Activated naive CD4-positive, alpha-beta T cell treated with anti-CD3 and anti-CD28 coated beads, Interleukin-2, amount 50 U/mL, for 24 hours (primary cell): ENCODE measurements at regions not wholly inside any gene's neighbourhood (a gene's known extent, or its start where the extent isn't known, plus 50 kb on each side); places are given as distances from the start of the nearest gene placed in this dataset.

Experiments
- H3K27ac Mint-ChIP-seq: one replicate; pipeline ENCODE4 v1.8.0; 2021; ENCODE audit warnings: mild to moderate bottlenecking, mixed read lengths
- H3K27me3 Mint-ChIP-seq: one replicate; pipeline ENCODE4 v1.8.0; 2021; ENCODE audit warnings: mixed read lengths
- H3K36me3 Mint-ChIP-seq: one replicate; pipeline ENCODE4 v1.8.0; 2021; ENCODE audit warnings: mixed read lengths
- H3K4me1 Mint-ChIP-seq: one replicate; pipeline ENCODE4 v1.8.0; 2021; ENCODE audit warnings: mixed read lengths
- H3K4me3 Mint-ChIP-seq: one replicate; pipeline ENCODE4 v1.8.0; 2021; ENCODE audit warnings: mild to moderate bottlenecking, mixed read lengths
- H3K9me3 Mint-ChIP-seq: one replicate; pipeline ENCODE4 v1.8.0; 2021; ENCODE audit warnings: mixed read lengths

DNA sequence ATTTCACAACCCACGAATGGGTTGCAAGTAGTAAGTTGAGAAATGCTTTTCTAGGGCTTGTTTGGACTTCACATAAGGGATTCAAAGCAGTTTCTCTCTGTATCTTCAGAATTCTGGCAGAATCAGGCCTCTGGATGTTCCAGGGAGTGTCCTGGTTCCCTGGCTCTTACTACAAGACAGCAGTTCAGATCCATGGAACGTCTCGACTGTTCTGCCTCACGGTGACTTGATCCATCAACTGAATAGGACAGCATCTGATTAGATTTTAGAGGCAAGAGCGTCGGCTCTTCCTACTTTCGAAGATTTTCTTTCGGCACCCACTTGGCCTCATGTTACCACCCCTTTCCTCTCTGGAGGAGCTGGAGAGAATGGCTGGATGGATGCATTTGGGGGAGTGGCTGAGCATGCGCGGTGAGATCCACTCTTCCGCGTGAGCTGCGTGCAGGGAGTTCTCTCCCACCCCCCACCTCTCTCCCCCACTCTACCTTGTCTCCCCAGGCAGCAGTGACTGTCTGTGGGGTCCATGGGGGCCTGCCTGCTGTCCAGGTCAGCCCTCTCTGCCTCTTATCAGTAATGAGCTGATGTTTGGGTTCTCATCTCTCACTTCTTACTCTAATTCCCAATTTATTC lies 132.5 kb downstream of the VAPA start:
- no peak overlapping the region for H3K4me3 Mint-ChIP-seq
- H3K36me3 Mint-ChIP-seq: peaks cover 3% of the 10 kb centered on the region
- H3K4me1 Mint-ChIP-seq: no peaks in the 10 kb centered on the region
- peaks cover 5% of the 10 kb centered on the region for H3K9me3 Mint-ChIP-seq
- H3K27ac Mint-ChIP-seq: no peak overlapping the region
- H3K27me3 Mint-ChIP-seq: peaks cover 1% of the 10 kb centered on the region

DNA sequence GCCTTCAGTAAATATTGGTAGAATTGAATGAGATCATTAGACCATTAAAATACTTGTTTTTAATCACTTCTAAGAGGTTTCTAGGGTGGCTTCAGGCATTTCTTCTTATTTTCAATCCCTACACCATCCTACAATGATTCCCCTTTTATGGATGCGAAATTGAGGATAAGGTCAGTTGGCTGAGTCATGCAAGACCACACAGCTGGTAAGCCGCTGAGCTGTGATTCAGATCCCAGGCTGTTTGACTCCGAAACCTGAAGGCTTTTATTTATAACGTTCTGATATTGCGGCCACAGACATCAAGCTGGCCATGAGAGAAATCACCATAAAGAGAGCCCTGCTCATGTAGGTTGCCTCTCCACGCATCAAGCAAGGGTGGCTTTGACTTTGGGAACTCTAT lies 133.4 kb downstream of the VAPA start:
- Mint-ChIP-seq H3K27me3 (peaks cover 1% of the 10 kb centered on the region), H3K27ac (no peak overlapping the region), H3K4me3 (no peak overlapping the region), H3K9me3 (peaks cover 5% of the 10 kb centered on the region), H3K36me3 (no peaks in the 10 kb centered on the region), H3K4me1 (no peaks in the 10 kb centered on the region)

DNA sequence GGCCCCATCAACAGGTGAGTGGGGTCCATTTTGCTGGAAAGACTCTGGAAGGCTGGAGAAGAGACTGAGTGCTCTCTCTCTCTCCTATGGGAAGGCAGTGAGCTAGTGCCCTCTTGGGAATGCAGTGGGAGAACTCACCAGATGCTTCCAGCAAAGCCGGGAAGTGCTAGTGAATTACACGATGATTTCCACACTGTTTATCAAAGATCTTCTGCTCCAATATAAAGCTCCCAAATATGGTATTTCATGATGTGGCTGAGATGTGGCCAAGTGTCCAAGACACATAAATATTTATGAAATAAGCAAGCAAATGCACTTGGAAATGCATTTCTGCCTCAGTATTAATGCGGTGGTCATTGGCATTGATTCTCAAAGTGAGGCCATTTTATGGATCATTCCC lies 135.9 kb downstream of the VAPA start:
- H3K27ac Mint-ChIP-seq: no peak overlapping the region
- no peaks in the 10 kb centered on the region for H3K36me3 Mint-ChIP-seq
- H3K9me3 Mint-ChIP-seq: no peaks in the 10 kb centered on the region
- peaks cover 1% of the 10 kb centered on the region for H3K27me3 Mint-ChIP-seq
- no peaks in the 10 kb centered on the region for H3K4me1 Mint-ChIP-seq
- no peak overlapping the region for H3K4me3 Mint-ChIP-seq

DNA sequence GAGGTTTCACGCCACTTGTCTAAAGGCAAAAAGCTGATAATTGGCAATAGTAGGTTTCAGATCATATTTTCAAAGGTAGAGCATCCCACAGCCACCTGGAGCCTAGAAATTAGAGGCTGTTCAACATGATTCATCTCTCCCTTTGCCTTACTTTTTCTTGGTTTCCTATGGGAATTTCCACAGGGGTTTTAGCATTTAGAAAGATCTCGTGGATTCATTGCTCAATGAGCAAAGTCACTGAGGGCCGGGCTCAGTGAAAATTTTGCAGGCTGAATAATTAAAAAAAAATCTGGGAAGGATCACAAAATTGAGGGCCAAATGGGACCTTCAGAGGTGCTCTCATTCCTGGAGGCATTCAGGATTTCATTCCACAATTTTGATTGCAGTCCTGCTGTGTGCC lies 137.1 kb downstream of the VAPA start:
- Mint-ChIP-seq H3K4me3 (no peak overlapping the region), H3K9me3 (no peaks in the 10 kb centered on the region), H3K36me3 (no peaks in the 10 kb centered on the region), H3K27ac (no peak overlapping the region), H3K27me3 (peaks cover 1% of the 10 kb centered on the region), H3K4me1 (no peaks in the 10 kb centered on the region)

DNA sequence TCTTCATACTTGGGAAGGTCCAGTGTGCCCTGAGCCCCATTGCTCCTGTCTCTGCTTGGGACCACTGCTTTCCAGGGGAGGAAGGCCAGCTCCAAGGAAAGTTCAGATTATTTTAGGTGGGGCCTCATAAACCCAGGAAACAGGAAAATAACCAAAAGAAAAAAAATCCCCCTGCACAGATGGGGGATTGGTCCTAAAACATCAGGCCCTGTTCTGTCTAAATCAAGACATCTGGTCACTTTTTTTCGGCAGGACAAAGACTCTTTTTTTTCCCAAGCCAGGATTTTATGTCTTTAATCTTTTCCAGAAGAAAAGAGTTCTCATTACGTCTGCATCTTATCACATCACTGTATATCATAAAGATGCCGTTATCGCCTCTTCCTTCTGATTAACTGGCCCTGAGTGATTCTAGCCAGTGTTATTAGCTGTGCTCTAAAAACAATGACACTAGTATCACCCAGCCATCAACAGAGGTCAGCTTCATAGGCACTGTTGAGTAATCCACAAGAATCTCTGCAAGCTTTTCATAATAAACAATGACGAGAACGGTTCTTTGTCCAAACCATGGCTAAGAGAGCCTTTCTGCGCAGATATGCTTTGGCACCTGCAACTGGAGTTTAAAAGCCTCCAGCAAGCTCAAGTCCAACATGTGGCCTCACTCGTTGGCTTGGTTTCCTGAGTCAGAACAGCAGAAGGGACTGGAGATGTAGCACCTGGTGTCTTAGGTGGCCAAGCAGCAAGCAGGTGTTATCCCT lies 138.2 kb downstream of the VAPA start:
- Mint-ChIP-seq H3K9me3 (no peaks in the 10 kb centered on the region), H3K36me3 (no peaks in the 10 kb centered on the region), H3K27me3 (peaks cover 1% of the 10 kb centered on the region), H3K4me1 (no peaks in the 10 kb centered on the region), H3K27ac (no peak overlapping the region), H3K4me3 (no peak overlapping the region)

DNA sequence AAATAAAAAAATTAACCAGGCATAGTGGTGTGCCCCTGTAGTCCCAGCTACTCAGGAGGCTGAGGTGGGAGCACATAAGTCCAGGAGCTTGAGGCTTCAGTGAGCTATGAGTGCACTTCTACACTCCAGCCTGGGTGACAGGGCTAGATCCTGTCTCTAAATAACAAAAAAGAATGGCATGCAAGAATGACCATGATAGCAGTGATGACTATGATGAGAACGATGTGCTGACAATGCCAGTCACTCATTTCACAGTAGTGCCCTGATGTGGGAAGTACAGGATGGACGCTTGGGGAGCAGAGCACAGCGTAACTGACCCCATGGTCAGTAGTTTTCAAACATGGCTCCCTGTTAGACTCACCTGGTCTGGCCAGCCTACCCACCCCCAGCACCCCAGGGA lies 139.1 kb downstream of the VAPA start:
- H3K4me3 Mint-ChIP-seq: no peak overlapping the region
- H3K9me3 Mint-ChIP-seq: no peaks in the 10 kb centered on the region
- H3K36me3 Mint-ChIP-seq: no peaks in the 10 kb centered on the region
- H3K27me3 Mint-ChIP-seq: peaks cover 1% of the 10 kb centered on the region
- no peak overlapping the region for H3K27ac Mint-ChIP-seq
- no peaks in the 10 kb centered on the region for H3K4me1 Mint-ChIP-seq

DNA sequence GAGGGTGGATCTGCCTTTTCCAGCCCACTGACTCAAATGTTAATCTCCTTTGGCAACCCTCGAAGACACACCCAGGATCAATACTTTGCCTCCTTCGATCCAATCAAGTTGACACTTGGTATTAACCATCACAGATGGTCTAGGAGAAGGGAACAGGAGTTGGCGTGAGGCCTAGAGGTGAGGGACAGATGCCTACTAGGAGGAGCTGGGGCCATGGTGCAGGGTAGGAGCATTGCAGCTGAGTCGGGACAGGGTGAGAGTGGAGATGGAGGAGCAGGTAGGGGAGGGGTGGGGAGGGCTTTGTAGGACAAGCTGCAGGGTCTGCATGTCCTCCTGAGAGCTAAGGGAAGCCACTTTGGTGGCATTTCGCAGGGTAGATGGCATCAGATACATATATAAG lies 140.0 kb downstream of the VAPA start:
- H3K4me1 Mint-ChIP-seq: no peaks in the 10 kb centered on the region
- no peak overlapping the region for H3K4me3 Mint-ChIP-seq
- peaks cover 1% of the 10 kb centered on the region for H3K27me3 Mint-ChIP-seq
- no peak overlapping the region for H3K27ac Mint-ChIP-seq
- no peaks in the 10 kb centered on the region for H3K9me3 Mint-ChIP-seq
- H3K36me3 Mint-ChIP-seq: no peaks in the 10 kb centered on the region

DNA sequence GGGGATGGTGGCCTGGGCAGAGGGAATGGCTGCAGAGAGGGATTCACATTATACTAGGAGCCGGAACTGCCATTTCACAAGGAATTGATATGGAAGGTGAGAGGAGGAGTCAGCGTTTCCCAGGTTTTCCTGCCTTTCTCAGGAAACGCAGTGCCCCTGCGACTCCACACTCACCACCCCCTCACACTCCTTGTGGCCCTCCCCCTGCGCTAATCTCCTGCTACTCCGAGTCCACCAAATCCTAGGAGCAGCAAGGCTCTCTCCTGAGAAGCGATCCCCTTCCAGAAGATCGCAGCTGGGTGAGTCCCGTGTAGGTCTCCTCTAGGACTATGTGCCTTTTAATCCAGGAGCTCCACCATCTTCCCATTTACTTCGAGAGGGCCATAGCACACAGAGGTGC lies 140.6 kb downstream of the VAPA start:
- Mint-ChIP-seq H3K4me3 (no peak overlapping the region), H3K27me3 (no peaks in the 10 kb centered on the region), H3K4me1 (no peaks in the 10 kb centered on the region), H3K27ac (no peak overlapping the region), H3K9me3 (no peaks in the 10 kb centered on the region), H3K36me3 (no peaks in the 10 kb centered on the region)

DNA sequence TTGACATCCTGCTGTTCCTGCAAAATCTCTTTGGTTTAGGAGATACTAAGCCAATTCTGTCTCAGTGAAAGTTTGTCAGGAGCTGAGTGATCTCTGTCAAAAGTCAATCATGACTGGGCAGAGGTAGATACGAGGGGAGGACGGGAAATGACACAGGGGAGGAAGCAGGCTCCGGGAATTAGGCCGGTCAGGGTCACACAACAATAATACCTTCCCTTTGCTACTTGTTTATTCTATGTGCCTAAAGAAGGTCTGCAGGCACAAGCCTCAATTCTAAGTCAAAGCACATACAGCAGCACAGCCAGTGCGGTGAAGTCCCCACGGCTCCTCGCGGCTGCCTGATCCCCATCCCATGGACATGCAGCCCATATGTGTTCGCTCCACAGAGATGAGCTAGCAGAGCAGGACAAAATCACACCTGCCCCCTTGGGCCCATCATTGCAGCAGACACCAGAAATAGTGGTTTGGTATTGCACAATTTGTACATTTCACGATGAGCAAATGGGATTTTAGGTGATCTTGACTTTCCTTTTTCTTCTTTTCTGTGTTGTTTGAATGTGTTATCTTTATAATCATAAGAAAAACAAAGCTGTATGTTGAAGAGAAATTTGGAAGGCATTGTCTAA lies 141.4 kb downstream of the VAPA start:
- Mint-ChIP-seq H3K9me3 (no peaks in the 10 kb centered on the region), H3K36me3 (no peaks in the 10 kb centered on the region), H3K27ac (no peak overlapping the region), H3K4me3 (no peak overlapping the region), H3K4me1 (no peaks in the 10 kb centered on the region), H3K27me3 (no peaks in the 10 kb centered on the region)

DNA sequence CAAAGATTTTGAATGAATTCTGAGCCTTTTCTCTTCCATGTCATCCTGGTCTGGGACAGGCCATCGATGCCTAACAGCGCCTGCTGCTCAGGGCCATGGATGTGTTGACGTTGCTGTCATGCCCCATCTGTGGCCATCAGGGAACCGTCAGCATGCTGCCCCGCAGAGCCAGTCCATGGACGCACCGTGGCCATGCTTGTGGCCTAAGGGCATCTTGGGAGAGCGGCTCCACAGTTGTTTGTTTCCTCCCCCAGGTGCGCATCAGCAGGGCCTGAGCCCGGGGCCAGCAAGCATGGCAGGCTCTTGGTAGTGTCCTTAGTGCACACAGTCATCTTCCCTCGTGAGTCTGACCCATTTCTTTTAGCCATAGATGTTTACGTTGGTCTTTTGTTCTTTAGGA lies 142.7 kb downstream of the VAPA start:
- no peaks in the 10 kb centered on the region for H3K9me3 Mint-ChIP-seq
- H3K4me1 Mint-ChIP-seq: no peaks in the 10 kb centered on the region
- H3K4me3 Mint-ChIP-seq: no peak overlapping the region
- H3K27ac Mint-ChIP-seq: no peak overlapping the region
- H3K36me3 Mint-ChIP-seq: no peaks in the 10 kb centered on the region
- H3K27me3 Mint-ChIP-seq: no peaks in the 10 kb centered on the region

DNA sequence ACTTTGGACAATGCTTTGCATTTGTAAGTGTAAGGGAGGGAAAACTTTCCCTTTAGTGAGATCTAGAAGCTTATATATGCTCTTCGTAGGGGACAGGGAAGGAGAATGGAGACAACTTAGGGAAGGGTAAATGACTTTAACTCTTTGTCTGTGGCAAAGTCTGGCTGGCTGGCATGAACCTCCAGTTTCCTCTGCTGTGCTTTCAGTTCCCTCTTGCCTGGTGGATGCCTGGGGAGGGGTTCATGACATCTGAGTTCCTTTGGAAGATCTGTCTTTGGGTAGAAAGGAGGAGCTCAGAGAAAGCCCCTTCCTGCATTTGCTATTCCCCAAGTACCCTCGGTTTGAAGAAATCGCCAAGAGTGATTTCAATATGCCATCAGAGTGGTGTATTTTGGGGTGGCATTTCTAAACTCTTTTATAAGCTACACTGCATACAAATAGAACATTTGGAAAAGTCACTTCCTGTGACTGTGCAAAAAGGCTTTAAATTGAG lies 143.6 kb downstream of the VAPA start:
- Mint-ChIP-seq H3K27ac (no peak overlapping the region), H3K27me3 (no peaks in the 10 kb centered on the region), H3K4me3 (no peak overlapping the region), H3K36me3 (no peaks in the 10 kb centered on the region), H3K4me1 (no peaks in the 10 kb centered on the region), H3K9me3 (no peaks in the 10 kb centered on the region)

DNA sequence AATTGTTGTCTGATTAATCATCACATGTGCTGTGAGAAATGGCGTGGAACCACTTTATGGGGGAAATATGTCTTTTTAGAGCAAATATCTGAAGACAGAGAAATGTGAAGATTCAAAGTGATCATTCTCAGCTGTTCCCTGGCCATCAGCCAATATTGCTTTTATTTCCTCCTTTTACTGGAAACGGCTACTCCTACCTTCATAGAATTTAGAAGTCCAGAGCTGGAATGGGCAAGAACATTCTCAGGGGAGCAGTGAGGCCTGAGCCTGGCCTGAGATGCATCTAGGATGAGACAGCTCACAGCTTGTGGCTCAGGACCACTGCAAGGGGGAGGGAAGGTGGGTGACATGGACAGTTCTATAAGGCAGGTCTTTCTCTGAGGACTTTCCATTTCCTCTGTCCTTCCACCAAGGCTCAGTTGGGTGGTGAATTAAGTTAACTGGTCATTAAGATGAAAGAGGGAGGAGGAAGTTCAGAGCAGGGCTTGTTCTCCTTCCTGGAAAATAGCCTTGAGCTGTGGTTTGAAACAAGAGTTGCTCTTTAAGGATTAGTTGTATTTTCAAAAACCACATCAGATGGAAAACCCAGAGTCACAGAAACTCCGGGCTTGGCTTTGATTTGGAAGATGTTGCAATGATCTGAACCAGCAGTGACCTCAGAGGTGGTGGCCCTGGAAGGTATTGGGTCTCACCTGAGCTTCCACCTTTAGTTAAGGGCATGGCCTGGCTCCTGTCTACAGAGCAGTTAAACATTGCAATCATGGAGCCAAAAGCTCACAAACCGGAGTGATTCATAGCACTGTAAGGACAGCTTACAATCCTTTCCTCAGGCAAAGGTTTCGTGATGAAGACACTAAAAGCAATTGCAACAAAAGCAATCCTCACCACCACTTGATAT lies 144.3 kb downstream of the VAPA start:
- Mint-ChIP-seq H3K27me3 (no peaks in the 10 kb centered on the region), H3K36me3 (no peaks in the 10 kb centered on the region), H3K9me3 (no peaks in the 10 kb centered on the region), H3K4me3 (no peak overlapping the region), H3K27ac (no peak overlapping the region), H3K4me1 (no peaks in the 10 kb centered on the region)

DNA sequence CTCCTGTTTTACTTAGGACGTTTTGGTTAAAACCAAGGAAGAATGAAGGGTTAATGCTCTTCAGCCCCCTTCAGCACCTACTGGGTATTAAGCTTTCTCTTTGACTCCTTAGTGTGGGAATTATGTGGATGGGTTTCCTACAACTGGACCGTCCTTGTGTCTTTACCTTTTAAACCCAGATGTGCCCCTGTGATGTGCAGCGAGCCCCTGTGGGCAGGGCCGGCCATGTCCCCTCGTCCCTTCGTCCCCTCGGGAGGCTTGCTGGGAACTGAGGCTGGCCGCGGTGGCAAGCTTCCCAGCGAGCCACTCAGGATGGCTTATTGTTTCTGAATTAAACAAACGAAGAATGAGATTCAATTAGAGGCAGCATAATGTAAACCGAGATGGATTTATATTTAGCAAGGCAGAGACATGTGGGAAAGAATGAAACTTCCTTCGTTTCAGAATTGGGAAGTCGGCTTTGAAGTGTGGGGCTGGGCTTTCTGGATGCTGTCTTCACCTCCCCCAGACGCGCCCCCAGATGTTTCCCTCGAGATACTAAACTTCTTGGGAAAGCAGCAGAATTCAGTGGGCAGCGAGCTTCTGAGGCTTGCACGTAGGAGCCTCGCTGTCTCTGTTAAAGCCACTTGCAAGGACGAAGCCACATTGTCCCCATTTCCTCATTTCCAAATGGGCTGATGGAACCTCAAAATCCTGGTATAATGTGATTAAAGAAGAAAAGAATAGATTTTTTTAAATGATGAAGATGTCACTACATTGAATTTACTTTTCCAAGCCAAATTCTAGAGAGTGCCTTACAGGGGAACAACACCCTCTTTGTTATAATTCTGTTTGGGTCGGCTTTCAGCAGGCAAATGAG lies 146.0 kb downstream of the VAPA start:
- H3K9me3 Mint-ChIP-seq: no peaks in the 10 kb centered on the region
- no peak overlapping the region for H3K27ac Mint-ChIP-seq
- H3K36me3 Mint-ChIP-seq: no peaks in the 10 kb centered on the region
- H3K27me3 Mint-ChIP-seq: no peaks in the 10 kb centered on the region
- no peak overlapping the region for H3K4me3 Mint-ChIP-seq
- H3K4me1 Mint-ChIP-seq: no peaks in the 10 kb centered on the region

DNA sequence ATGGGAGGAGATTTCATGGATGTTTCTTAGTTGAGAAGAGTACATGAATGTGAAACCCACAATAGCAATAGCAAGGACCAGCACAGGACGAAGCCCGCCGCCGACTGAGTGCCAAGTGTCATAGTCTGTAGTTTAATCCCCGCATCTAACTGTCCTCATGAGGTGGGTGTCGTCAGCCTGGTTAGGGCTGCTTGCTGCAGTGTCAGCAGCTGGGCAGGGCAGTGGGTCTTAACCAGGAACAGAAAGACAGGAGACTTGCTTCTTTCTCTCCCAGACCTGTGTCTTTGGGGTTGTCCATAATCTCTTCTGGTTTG lies 146.6 kb downstream of the VAPA start:
- H3K27me3 Mint-ChIP-seq: no peaks in the 10 kb centered on the region

DNA sequence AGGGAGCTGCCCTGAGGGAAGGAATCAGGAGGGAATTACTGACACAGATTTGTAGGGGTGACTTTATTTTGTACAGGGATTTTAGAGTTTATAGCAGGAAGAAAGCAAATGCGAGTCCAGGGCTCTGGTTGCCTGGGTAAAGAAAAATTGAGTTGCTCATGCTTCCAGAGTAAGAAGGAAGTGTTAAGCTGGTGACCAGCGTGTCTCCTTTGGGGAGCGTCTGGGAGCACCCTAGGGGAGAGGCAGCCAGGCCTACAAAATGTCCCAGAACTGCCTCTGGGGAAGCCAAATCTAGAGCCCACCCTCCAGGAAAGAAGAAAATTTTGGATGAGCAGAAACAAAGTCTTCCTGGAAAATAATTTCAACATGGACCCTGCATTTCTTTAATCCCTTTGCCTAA lies 147.0 kb downstream of the VAPA start:
- Mint-ChIP-seq H3K27ac (peak overlapping the region; percentile 52), H3K36me3 (no peaks in the 10 kb centered on the region), H3K9me3 (no peaks in the 10 kb centered on the region), H3K4me3 (no peak overlapping the region), H3K27me3 (peaks cover 2% of the 10 kb centered on the region), H3K4me1 (no peaks in the 10 kb centered on the region)

More for the DNA sequence above, 146.6 kb downstream of the VAPA start:
- Mint-ChIP-seq H3K9me3 (no peaks in the 10 kb centered on the region), H3K36me3 (no peaks in the 10 kb centered on the region), H3K4me3 (no peak overlapping the region), H3K27ac (peak overlapping the region; percentile 52), H3K4me1 (no peaks in the 10 kb centered on the region)
